SKM-1 (cell line): ENCODE measurements at regions not wholly inside any gene's neighbourhood (a gene's known extent, or its start where the extent isn't known, plus 50 kb on each side); places are given as distances from the start of the nearest gene placed in this dataset.
"Not testable (repeated sequence)": the region's sequence is repeated elsewhere in the genome, so short reads cannot be mapped to it uniquely, and the experiment has no call there.

Experiments used
- DNase-seq: peaks from one replicate; lab custom pipeline; 2025; ENCODE audit not compliant: unreplicated experiment; lab: John Stamatoyannopoulos, UW

DNA sequence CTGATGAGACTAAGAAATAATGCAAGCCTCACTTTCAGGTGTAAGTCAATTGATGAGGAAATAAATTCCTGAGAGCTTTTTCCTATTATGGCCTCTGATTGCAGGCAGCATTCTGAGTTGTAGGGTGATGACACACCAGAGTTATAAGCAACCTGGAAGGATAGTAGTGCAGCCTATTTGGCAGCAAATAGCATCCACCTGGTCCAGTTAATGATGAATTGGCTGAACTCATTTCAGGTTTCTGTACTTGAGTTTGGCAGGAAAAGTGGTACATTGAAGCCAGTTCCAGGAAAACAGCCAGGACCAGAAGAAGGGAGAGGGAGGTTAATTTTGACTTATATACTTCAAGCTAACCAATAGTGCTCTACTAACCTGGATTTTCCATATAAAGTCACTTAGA, 316.8 kb downstream of the NAF1 start:
- no peak for DNase-seq

- DNase-seq, result no peak
These were observed 318.6 kb downstream of the NAF1 start for GRCh38 chr4:162847945-162848549.

GRCh38 chr4:162841753-162842152, 324.9 kb downstream of the NAF1 start:
- DNase-seq, result peak; percentile 4

- no peak for DNase-seq
These were observed 326.9 kb downstream of the NAF1 start for GRCh38 chr4:162839814-162840213.

DNA sequence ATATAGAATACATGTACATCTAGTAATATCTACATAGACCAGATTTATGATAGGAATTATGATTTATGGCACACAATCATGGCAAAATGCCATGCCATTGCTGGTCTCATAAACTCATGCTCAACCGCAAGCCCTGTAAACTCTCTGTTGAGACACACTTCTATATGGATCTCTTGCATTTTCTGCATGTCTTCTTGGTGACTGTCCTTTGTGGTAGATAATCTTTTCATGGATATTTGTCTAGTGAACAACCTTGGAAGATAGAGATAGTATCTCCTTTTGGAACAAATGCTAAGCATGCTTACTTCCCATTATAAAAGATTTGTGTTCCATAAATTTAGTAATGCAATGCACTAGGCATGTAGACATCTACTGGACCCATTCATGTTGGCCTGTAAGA, 328.0 kb downstream of the NAF1 start:
- no peak for DNase-seq

GRCh38 chr4:162837679-162838078, 329.0 kb downstream of the NAF1 start:
- DNase-seq, result no peak

GRCh38 chr4:162837241-162837640, 329.4 kb downstream of the NAF1 start:
- no peak for DNase-seq

GRCh38 chr4:162836773-162837172, 329.9 kb downstream of the NAF1 start:
- no peak for DNase-seq

GRCh38 chr4:162836258-162836657, 330.4 kb downstream of the NAF1 start:
- DNase-seq, result not testable (repeated sequence)

GRCh38 chr4:162830899-162831298, 335.8 kb downstream of the NAF1 start:
- no peak for DNase-seq

DNA sequence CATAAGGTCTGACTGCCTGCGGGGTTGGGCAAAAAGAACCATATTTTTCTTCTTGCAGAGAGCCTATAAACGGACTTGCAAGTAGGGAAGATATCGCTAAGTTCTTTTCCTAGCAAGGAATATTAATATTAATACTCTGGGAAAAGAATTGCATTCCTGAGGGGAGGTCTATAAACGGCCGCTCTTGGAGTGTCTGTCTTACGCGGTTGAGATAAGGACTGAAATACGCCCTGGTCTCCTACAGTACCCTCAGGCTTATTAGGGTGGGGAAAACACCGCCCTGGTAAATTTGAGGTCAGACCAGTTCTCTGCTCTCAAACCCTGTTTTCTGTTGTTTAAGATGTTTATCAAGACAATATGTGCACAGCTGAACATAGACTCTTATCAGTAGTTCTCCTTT, 349.3 kb downstream of the NAF1 start:
- not testable (repeated sequence) for DNase-seq

- no peak for DNase-seq
These were observed 362.3 kb downstream of the NAF1 start for GRCh38 chr4:162804351-162804924.

GRCh38 chr4:162803378-162803777, 363.3 kb downstream of the NAF1 start:
- DNase-seq, result no peak

DNA sequence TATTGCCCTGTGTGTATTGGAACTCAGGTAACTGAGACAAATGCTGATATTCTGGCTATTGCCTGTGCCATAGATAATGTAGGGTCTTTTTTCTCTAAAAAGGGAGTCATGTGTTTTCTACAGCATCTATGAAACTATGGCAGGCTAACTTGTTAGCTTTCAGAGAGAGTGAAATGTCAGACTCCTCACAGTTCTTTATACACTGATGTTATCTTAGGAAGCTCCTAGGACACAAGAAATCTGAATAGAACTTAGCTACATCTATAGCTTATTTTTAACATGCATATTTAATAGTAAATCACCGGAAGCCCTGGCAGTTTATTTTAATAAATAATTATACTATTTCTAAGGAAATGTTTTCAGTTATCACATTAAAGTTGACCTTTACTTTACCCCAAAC, 369.6 kb downstream of the NAF1 start:
- DNase-seq, result no peak

- no peak for DNase-seq
These were observed 373.1 kb downstream of the NAF1 start for GRCh38 chr4:162793571-162793970.

DNA sequence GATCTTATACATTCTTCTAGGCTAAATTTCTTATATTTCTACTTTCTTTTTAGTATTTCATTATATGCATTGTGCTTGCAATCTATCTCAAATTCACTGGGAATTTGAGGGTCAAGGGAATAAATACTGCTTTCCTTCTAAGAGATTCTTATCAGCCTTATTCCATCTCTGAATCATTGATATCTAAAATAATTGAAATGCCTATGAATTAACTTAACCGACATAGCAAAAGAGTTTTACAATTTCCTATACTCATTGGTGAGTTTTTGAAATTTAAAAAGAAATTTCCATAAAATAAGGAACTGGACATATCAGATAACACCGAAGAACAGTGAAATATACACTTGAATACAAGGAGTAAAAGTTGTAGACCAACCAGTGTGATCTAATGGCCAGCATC, 373.7 kb downstream of the NAF1 start:
- DNase-seq, result no peak

GRCh38 chr4:162791226-162791625, 375.5 kb downstream of the NAF1 start:
- no peak for DNase-seq

GRCh38 chr4:162787120-162787519, 379.6 kb downstream of the NAF1 start:
- no peak for DNase-seq

GRCh38 chr4:162782778-162783525, 383.7 kb downstream of the NAF1 start:
- no peak for DNase-seq

DNA sequence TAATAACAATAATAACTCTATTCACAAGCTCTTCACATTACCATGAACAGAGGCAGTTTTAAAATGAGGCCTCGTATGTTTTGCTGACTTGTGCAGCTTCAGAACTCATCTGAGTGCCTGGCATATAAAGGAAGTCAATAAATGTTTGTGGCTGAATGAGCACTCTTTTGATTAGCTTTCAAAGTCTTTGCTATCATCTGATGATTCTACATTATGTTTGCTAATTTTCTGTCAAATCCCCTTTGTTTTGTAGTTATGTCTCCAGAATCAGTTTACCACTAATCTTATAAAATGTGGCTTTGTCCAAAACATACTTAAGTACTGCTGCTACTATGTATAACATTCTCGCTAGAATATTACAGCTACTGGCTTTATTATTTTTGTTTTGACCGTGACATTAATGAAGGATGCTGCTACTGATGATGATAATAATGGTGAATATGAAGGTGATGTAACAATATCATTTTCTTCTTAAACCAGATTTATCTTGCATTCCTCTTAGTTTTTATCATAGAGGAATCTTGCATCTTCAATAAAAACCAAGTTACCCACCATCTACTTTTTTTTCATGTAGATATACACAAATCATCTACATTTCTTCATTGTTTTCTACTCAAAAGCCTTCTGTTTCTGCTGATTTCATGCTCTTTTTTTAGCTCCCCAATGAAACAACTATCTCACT, 384.5 kb downstream of the NAF1 start:
- no peak for DNase-seq

- DNase-seq, result no peak
These were observed 395.8 kb downstream of the NAF1 start for GRCh38 chr4:162770761-162771490.
